ENCODE measurements at regions not wholly inside any gene's neighbourhood (a gene's known extent, or its start where the extent isn't known, plus 50 kb on each side); places are given as distances from the start of the nearest gene placed in this dataset.
"Not testable (repeated sequence)": the region's sequence is repeated elsewhere in the genome, so short reads cannot be mapped to it uniquely, and the experiment has no call there.

DNA sequence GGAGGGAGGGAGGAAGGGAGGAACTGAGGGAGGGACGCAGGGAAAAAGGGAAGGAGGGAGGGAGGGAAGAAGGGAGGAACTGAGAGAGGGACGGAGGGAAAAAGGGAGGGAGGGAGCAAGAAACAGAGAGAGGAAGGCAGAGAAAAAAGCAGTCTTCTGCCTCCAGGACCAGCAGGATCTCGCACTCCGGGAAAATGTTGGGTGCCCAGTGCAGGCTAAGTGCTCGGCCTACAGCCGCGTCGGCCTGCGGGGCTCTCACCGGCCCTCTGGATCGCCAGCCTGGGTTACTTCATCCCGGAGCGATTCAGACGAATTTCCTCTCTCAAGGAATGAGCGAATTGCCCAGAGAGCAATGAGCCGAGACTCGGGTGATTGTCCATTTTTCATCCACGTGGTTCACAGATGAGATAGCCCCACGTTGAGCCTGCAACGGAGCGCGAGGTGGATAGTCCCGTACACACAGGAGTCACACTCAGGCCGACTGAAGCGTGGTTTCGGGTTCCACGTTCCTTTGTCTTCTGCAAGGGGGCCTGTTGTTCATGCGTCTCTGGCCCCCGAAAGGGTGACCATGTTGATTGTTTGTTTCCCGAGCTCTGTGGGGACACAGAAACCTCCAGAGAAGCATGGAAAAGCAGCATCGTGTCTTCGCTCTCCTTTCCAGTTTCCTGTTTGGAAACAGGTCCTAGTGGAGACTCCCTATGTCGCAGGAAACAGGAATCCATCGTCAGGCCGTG is 1937.1 kb upstream of the DEFB115 start:
- not testable (repeated sequence) for DNase-seq (ENCODE audit: low read depth in 2 of 2)

DNA sequence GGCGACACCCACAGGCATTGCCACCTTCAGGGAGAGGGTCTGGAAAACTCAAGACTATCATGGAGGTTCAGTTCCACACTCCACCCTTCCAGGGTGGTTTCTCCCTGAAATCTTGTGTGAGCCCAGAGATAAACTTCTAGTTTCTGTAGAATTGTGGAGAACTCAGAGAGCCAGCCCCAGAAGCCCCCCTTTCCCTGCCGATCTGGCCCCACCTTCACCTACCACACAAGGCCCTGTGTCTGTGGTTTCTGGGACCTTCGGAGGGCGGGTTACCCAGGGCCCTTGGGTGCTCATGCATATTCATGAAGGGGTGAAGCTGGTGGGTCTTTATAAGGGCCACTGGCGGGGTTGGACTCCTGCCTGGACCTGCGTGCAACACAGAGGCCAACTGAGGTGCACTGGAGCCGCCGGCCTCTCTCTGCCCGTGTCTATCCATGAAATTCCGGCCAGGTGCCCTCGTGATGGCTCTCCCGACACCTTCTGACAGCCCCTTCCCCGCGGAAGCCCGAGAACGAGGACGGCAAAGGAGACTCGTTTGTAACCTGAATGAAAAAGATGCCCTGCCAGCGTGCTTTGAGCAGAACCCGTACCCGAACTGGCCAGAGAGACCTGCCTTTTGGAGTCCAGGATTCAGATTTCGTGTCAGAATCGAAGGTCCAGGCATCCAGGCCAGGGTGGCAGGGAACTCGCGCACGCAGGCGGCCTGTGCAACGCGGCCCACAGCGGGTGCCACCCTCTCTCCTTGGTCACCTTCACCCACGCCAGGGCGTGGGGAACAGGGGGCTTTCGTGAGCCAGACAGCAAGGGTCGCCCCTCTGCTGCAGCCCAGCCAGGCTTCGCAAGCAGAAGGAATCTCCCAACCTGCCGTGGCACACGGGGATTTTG is 1933.6 kb upstream of the DEFB115 start:
- DNase-seq (ENCODE audit: low read depth in 2 of 2): not testable (repeated sequence)

DNA sequence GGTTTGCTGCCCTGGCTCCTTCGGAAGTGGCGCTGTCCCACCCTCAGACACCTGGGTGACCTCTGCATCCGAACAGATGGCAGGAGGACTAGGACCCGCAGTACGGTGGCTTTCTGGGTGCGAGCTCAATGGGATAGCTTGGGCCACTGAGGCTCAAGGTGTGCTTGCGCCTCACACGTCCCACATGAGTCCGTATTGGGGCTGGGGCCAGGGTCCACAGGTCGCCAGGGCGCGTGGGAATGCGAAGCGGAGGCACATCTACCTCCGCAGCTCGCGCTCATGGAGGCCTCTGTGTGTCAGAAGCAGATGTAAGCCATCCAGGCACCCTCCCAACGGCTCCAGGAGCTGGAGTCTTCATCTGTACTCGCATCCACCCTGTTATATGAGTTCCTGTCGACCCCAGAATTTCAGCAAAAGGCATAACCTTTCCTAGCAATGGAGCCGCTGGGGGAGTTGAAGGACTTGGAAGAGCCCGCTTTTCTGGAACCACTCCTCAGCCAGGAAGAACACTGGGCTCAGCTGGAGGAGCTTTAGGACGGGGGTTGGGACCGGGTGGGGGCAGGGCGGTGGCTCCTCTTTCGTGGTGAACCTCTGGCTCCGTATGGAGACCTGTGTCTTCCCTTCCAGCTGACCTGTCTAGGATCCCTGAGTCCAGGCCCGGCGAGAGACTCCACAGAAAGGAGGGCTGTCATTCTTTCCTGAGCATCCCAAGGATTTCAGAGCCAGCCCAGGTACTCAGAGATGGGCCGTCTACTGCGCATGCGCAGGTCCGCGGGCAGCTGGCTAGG is 1932.8 kb upstream of the DEFB115 start:
- DNase-seq (ENCODE audit: low read depth in 2 of 2): not testable (repeated sequence)

DNA sequence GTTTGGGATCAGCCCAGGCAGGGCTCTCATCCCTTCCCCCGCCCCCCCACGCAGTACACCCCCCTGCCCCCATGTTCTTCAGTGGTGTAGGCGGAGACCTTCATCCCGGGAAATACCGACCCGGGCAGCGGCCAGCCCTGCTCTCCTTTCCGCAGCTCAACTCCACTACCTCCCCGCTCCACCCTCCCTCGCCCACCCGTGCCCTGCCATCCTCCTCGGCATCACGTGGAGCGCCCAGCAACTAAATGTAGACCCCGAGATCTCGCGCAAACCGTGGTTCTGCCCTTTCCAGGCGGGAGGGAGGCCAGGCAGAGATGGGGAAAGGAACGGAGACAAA is 1932.2 kb upstream of the DEFB115 start:
- no peak for DNase-seq (ENCODE audit: low read depth in 2 of 2)

DNA sequence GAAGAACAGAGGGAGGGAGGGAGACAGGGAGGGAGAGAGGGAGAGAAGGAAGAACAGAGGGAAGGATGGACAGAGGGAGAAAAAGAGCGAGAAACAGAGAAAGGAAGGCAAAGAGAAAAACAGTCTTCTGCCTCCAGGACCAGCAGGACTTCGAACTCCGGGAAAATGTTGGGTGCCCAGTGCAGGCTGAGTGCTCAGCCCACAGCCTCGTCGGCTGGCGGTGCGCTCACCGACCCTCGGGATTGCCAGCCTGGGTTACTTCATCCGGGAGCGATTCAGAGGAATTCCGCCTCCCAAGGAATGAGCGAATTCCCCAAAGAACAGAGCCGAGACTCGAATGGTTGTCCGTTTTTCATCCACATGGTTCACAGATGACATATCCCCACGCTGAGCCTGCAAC is 1931.7 kb upstream of the DEFB115 start:
- not testable (repeated sequence) for DNase-seq (ENCODE audit: low read depth in 2 of 2)

DNA sequence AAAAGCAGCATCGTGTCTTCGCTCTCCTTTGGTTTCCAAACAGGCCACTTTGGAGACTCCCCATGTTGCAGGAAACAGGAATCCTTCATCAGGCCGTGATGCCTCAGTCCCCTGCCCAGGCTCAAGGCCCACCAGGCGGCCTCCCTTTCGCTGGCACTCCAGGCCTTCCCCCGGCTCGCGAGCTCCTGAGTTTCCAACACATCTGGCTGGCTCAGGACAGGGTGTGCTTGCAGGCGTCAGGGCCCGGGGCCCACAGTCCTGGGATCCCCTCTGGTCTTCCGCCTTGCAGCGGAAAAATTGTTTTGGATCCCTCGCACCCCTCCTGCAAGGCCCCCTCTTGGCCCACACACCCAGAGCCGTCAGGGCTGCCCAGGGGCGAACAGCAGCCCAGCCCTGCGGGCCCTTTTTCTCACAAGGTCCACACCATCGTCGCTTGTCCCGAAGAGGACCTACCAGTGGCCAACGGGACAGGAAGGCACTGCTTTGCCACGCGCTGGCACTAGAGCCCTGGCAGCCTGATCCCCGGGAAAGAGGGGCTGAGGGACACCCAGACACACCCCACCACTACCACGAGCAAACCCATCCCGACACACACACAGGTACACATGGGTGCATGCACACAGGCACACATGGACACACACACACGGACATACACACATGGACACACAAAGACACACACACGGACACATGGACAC is 1930.9 kb upstream of the DEFB115 start:
- DNase-seq (ENCODE audit: low read depth in 2 of 2): no peak

DNA sequence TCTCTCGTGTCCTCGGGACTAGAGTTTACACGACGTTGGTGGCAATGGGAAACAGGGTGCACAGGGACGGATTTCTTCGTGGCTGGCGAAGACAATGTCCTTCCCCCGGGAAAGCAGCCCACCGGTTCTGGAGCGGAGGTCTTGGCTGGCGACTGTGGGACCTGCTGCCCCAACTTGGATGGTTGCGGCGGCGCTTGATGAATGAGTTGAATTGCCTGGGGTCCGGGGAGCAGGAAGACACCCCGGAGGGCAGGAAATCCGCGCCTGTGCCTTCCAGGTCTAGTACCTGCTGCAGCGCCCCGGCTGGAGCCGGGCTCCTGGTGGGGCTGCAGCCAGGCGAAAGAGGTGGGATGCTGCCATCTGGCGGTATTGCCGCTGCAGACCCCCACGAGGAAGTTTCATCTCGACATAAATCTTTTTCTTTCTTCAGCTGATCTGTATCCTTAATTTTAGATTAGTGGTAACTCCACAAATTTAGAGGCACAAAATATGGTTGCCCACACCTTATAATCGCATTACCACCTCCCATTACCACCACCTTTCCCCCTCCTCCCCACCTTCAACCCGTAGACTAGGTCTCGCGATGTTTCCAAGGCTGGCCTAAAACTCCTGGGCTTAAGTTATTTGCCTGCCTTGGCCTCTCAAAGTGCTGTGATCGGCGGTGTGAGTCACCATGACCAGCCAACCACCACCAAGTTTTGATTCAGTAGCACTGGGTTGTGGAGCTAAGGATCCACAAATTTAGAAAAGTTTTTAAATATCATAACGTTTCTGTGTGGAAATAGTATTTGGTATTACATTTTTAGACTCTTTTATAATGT is 1929.7 kb upstream of the DEFB115 start:
- peak in 1 of 2 donors; percentile 35 for DNase-seq (ENCODE audit: low read depth in 2 of 2)

DNA sequence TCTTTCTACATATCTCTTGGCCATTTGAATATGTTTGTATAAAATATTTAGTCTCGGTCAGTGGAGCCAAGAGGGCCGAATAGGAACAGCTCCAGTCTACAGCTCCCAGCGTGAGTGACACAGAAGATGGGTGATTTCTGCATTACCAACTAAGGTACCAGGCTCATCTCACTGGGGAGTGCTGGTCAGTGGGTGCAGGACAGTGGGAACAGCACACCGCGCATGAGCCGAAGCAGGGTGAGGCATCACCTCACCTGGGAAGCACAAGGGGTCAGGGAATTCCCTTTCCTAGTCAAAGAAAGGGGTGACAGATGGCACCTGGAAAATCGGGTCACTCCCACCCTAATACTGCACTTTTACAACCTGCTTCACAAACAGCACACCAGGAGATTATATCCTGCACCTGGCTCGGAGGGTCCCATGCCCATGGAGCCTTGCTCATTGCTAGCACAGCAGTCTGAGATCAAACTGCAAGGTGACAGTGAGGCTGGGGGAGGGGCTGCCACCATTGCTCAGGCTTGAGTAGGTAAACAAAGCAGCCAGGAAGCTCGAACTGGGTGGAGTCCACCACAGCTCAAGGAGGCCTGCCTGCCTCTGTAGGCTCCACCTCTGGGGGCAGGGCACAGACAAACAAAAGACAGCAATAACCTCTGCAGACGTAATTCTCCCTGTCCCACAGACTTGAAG is 1926.9 kb upstream of the DEFB115 start:
- not testable (repeated sequence) for DNase-seq (ENCODE audit: low read depth in 2 of 2)

DNA sequence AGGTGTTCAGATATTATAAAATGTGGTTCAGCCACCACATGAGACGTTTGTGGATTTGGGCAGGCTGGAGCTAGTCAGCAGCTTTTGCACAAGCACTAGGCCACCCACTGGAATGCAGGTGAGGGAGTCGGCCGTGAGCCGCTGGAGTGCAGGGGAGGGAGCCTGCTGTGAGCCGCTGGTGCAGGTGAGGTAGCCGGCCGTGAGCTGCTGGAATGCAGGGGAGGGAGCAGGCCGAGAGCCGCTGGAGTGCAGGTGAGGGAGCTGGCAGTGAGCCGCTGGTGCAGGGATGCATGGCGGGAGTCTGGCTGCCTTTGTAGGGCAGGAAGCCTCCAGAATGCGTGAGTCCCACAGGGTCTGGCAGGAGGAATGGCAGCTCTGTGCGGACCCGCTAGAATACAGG is 1907.6 kb upstream of the DEFB115 start:
- no peak for DNase-seq (ENCODE audit: low read depth in 2 of 2)

DNA sequence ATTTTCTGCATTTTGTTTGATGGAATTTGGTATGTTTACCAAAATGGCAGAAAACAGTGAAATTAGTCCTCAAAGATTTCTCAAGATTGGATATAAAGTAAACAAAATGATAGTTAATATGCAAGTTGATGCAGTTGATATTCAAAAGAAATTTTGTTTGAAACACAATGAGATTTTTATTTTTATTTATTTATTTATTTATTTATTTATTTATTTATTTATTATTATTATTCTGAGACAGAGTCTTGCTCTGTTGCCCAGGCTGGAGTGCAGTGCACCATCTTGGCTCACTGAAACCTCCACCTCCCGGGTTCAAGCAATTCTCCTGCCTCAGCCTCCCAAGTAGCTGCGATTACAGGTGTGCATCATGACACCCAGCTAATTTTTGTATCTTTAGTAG is 1881.5 kb upstream of the DEFB115 start:
- DNase-seq (ENCODE audit: low read depth in 2 of 2): not testable (repeated sequence)

DNA sequence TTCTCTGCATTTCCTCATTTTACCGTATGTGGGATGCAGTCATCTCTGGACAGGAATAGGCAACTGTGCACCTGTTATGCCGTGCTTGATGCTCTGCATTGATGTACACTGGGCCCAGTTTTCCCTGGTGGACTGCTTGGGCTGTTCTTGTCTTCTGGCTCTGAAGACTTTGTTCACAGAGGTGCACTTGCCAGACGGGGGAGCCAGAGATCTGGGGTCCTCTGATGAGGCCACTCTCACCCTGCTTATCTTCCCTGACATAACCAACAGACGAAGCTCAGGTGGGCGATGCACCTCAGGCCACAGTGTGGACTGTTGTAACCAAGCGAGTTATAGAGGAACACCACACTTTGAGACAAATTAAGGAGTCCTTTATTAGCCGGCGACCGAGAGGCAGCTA is 1864.6 kb upstream of the DEFB115 start:
- not testable (repeated sequence) for DNase-seq (ENCODE audit: low read depth in 2 of 2)

DNA sequence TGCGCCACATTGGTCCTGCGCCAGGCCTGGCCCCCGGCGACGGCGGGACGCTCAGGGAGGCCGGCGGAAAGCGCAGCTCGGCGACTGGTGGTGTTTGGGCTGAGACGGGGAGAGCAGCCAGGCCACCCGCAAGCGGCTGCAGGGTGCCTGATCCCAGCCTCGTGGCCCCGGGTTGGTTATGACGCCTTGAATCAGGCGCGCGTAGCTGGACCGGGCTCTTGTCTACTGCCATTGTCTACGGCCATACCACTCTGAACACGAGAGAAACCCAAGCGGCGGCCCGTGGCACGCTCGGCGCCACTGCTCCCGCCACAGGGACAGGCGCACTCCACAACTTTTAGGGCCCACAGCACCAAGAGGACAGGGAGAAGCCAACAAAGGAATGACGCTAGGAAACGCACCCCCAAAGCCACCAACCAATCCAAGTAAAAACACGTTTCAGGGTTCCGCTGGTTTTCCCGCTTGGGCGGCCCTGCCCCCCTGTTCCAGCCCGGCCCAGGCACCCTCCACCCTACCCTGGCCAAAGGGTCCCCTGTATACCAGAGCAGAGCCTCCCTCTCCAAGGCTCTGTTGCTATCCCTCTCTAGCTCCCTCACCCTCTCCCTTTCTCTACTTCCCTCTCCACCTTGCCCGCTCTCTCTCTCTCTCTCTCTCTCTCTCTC is 1849.3 kb upstream of the DEFB115 start:
- DNase-seq (ENCODE audit: low read depth in 2 of 2): no peak

DNA sequence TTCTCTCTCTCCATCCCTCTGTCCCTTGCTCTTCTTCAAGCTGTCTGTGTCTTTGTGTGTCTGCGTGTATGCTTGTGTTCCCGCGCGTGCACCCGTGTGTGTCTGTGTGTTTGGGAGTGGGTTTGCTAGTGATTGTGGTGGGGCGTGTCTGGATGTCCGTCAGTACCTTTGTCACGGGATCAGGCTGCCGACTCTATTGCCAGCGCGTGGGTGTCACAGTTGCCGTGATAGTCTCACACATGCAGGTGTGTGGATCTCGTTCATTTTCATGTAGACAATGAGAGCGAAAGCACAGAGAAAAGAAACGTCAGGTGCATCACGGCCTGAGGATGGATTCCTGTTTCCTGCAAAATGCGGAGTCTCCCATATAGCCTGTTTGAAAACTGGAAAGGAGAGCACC is 1848.8 kb upstream of the DEFB115 start:
- DNase-seq (ENCODE audit: low read depth in 2 of 2): not testable (repeated sequence)

DNA sequence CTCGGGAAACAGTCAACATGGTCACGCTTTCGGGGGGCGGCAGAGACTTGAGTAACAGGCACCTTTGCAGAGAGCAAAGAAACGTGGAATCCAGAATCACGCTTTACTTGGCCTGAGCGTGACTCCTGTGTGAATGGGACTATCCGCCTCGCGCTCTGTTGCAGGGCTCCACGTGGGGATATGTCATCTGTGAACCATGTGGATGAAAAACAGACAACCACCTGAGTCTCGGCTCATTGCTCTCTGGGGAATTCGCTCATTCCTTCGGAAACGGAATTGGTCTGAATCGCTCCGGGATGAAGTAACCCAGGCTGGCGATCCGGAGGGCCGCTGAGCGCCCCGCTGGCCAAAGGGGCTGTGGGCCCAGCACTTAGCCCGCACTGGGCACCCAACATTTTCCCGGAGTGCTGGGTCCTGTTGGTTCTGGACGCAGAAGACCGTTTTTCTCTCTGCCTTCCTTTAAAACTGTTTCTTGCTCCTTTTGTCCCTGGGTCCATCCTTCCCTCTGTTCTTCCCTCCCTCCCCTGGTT is 1848.2 kb upstream of the DEFB115 start:
- not testable (repeated sequence) for DNase-seq (ENCODE audit: low read depth in 2 of 2)

DNA sequence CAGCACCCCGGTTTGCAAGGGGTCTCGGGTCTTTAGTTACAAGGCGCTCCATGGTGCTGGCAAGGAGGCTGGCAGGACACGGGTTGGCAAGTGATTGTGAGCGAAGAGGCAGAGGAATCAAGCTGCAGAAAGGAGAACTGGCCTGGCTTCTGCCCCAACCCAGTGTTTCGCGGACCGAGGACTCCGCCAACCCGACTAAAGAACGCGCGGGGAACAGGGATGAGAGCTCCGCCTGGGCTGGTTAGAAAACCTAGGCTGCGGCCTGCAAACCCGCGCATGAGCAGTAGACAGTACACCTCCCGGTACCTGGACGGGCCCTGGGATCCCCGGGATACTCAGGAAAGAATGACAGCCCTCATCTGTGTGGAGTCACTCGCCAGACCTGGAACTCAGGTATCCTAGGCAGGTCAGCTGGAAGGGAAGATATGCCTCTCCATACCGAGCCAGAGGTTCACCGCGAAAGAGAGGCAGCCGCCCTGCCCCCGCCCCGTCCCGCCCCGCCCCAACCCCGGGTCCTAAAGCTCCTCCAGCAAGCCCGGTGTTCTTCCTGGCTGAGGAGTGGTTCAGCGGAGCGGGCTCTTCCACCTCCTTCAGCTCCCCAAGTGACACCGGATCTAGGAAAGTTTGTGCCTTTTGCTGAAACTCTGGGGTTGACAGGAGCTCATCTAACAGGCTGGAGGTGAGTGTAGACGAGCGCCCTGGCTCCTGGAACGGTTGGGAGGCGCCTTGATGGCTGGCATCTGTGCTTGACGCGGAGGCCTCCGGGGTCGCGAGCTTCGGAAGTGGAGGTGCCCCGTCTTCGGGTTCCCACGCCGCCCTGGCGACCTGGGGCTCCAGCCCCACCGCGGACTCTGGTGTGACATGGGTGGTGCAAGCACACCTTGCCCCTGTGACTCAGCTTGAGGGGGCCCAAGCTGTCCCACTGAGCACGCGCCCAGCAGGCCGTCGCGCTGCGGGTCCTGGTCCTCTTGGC is 1847.3 kb upstream of the DEFB115 start:
- no peak for DNase-seq (ENCODE audit: low read depth in 2 of 2)

DNA sequence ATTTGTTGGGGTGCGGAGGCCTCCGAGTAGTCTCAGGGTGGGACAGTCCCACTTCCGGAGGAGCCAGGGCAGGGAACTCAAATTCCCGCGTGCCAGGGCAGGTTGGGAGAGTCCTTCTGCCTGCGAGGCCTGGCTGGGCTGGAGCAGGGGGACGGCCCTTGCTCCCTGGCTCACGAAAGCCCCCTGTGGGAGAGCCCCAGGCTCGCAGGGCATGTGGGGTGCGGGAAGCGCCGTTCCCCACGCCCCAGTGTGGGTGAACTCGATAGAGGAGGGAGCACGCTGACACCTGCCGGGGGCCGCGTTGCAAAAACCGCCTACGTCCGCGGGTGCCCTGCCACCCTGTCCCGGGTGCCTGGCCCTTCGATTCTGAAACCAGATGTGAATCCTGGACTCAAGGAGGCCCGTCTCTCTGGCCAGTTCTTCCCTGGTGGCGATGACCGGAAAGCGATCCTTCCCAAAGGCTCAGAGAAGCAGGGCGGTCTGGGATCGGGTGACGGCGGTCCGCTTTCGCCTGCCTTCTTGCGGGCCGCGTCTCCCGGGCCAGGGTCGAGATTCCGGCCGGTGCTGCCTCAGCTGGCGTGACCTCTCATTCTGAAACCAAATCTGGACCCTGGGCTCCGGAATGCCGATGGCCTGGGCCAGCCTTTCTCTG is 1846.5 kb upstream of the DEFB115 start:
- no peak for DNase-seq (ENCODE audit: low read depth in 2 of 2)

DNA sequence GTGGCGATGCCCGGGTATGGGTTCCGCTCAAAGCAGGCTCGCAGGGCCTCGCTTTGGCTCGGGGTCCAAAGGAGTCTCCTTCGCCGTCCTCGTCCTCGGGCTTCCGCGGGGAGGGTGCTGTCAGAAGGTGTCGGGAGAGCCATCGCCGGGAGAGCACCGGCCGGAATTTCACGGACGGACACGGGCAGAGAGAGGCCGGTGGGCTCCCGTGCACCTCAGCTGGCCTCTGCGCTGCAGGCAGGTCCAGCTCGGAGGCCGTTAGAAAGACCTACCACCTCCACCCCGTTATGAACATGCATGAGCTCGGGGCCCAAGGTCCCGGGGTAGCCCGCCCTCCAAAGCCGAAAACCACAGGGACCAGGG is 1846.0 kb upstream of the DEFB115 start:
- DNase-seq (ENCODE audit: low read depth in 2 of 2): not testable (repeated sequence)

DNA sequence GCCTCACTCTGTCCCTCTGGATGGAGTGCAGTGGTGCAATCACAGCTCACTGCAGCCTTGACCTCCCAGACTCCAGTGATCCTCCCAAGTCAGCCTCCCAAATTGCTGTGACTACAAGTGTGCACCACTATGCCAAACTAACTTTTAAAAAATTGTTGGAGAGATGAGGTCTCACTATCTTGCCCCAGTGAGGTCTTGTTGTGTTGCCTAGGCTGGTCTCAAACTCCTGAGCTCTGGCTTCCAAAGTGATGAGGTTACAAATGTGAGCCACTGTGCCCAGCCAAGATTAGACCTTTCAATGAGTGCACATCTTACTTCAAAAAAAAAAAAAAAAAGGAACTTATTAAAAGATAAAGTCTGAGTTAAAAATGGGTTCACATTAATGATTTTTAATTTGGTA is 1838.1 kb upstream of the DEFB115 start:
- no peak for DNase-seq (ENCODE audit: low read depth in 2 of 2)

All from stimulated activated CD4-positive, alpha-beta T cell treated with anti-CD3 and anti-CD28 coated beads, Interleukin-4, amount 100 ng/mL, for 48 hours (primary cell).